ENCODE measurements at regions not wholly inside any gene's neighbourhood (a gene's known extent, or its start where the extent isn't known, plus 50 kb on each side); places are given as distances from the start of the nearest gene placed in this dataset.

DNA sequence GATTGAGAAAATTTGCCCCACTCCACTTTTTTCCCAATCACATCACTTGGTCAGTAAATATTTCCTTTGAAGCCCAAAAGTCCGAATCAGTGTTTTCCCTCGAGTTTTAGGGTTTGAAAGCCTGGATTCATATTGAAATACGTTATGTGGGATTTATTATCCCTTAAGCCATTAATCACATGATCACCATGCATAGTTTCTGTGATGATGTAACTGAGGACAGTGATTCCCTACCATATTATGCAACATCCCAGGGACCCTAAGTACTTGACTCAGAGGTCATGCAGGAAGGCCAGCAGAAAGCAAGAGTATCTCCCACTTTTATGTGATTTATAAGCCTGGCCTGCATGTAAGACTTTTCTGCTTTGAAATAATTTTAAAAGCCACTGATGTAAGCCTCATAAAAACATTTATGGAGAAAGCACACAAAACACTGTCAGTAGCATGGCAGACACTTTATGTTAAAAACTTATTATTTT is 630.6 kb upstream of the ZWINT start:
- intact Hi-C loops (cut with micrococcal nuclease; ENCODE audit: unreplicated experiment): no loop called here
- Histone ChIP-seq H3K27ac (ENCODE audit: low read depth, low read length, poor library complexity, severe bottlenecking) (no peak overlapping the region), H3K4me1 (ENCODE audit: insufficient read depth, low read length, poor library complexity, severe bottlenecking) (no peaks in the 10 kb centered on the region), H3K36me3 (ENCODE audit: insufficient read depth, low read length, poor library complexity, severe bottlenecking) (no peaks in the 10 kb centered on the region), H3K9me3 (ENCODE audit: low read depth, low read length, poor library complexity, severe bottlenecking) (peaks cover 30% of the 10 kb centered on the region), H3K4me3 (ENCODE audit: low read depth, low read length, poor library complexity, severe bottlenecking) (no peak overlapping the region), H3K27me3 (replicated peaks; ENCODE audit: insufficient read depth, low read depth, low read length, poor library complexity) (no peaks in the 10 kb centered on the region)
- ChIA-PET POLR2A (ENCODE audit: low non-redundant PET) (no interaction called here), CTCF (no interaction called here)
- no TSS peak for BruUV-seq (replicated peaks)
- no peak for DNase-seq (ENCODE audit: low spot score)
- TF ChIP-seq EZH2 (IDR thresholded peaks at IDR 0.05; ENCODE audit: borderline replicate concordance, low read depth, low read length, poor library complexity, severe bottlenecking): no peak
- TF ChIP-seq, protein P1, sequence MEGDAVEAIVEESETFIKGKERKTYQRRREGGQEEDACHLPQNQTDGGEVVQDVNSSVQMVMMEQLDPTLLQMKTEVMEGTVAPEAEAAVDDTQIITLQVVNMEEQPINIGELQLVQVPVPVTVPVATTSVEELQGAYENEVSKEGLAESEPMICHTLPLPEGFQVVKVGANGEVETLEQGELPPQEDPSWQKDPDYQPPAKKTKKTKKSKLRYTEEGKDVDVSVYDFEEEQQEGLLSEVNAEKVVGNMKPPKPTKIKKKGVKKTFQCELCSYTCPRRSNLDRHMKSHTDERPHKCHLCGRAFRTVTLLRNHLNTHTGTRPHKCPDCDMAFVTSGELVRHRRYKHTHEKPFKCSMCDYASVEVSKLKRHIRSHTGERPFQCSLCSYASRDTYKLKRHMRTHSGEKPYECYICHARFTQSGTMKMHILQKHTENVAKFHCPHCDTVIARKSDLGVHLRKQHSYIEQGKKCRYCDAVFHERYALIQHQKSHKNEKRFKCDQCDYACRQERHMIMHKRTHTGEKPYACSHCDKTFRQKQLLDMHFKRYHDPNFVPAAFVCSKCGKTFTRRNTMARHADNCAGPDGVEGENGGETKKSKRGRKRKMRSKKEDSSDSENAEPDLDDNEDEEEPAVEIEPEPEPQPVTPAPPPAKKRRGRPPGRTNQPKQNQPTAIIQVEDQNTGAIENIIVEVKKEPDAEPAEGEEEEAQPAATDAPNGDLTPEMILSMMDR (conservative IDR thresholded peaks at IDR 0.05; ENCODE audit: low read depth, low read length): no peak

DNA sequence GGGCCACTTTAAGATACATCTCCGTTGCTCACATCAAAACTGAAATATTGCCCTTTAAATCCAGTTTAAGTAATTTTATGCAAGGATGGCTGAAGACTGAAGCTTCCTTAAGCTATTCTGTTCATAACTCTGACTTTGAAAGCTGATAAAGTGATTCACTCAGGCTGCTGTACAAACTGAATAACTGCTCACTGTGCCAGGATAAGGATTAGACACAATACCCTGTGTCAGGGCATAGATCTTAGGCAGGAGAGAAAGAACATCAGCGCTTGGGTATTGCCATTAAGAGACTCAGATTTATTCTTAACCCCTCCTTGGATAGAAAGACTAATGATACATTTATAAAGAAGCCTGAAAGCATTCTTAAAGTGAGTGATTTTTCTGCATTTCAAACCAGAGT is 614.5 kb upstream of the ZWINT start:
- Histone ChIP-seq H3K4me1 (ENCODE audit: insufficient read depth, low read length, poor library complexity, severe bottlenecking) (no peaks in the 10 kb centered on the region), H3K27me3 (replicated peaks; ENCODE audit: insufficient read depth, low read depth, low read length, poor library complexity) (no peaks in the 10 kb centered on the region), H3K9me3 (ENCODE audit: low read depth, low read length, poor library complexity, severe bottlenecking) (peaks cover 33% of the 10 kb centered on the region), H3K4me3 (ENCODE audit: low read depth, low read length, poor library complexity, severe bottlenecking) (no peak overlapping the region), H3K27ac (ENCODE audit: low read depth, low read length, poor library complexity, severe bottlenecking) (no peak overlapping the region), H3K36me3 (ENCODE audit: insufficient read depth, low read length, poor library complexity, severe bottlenecking) (no peaks in the 10 kb centered on the region)
- no peak for DNase-seq (ENCODE audit: low spot score)
- ChIA-PET POLR2A (ENCODE audit: low non-redundant PET) (no interaction called here), CTCF (no interaction called here)
- BruUV-seq (replicated peaks): no TSS peak
- TF ChIP-seq, protein P1 (conservative IDR thresholded peaks at IDR 0.05; ENCODE audit: low read depth, low read length): no peak
- TF ChIP-seq EZH2 (IDR thresholded peaks at IDR 0.05; ENCODE audit: borderline replicate concordance, low read depth, low read length, poor library complexity, severe bottlenecking): no peak
- intact Hi-C loops (cut with micrococcal nuclease; ENCODE audit: unreplicated experiment): no loop called here

DNA sequence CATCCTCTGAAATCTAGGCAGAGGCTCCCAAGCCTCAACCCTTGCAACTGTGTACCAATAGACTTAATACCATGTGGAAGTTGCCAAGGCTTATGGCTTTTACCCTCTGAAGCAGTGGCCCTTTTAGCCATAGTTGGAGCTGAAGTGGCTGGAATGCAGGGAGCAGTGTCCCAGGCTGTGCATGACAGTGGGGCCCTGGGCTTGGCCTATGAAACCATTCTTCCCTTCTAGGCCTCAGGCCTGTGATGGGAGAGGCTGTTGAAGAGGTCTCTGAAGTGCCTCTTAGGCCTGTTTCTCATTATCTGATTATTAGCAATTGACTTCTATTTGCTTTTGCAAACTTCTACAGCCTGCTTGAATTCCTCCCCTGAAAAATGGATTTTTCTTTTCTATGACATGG is 612.7 kb upstream of the ZWINT start:
- POLR2A ChIA-PET (ENCODE audit: low non-redundant PET): no interaction called here
- TF ChIP-seq EZH2 (IDR thresholded peaks at IDR 0.05; ENCODE audit: borderline replicate concordance, low read depth, low read length, poor library complexity, severe bottlenecking): no peak
- TF ChIP-seq, protein P1 (conservative IDR thresholded peaks at IDR 0.05; ENCODE audit: low read depth, low read length): no peak
- BruUV-seq (replicated peaks): no TSS peak

More for the DNA sequence above, 612.7 kb upstream of the ZWINT start:
- peaks cover 41% of the 10 kb centered on the region for H3K9me3 ChIP-seq (ENCODE audit: low read depth, low read length, poor library complexity, severe bottlenecking)
- no peak for DNase-seq (ENCODE audit: low spot score)
- intact Hi-C loops (cut with micrococcal nuclease; ENCODE audit: unreplicated experiment): no loop called here
- no peak overlapping the region for H3K27ac ChIP-seq (ENCODE audit: low read depth, low read length, poor library complexity, severe bottlenecking)
- no peaks in the 10 kb centered on the region for H3K4me1 ChIP-seq (ENCODE audit: insufficient read depth, low read length, poor library complexity, severe bottlenecking)
- CTCF ChIA-PET: no interaction called here
- H3K27me3 ChIP-seq (replicated peaks; ENCODE audit: insufficient read depth, low read depth, low read length, poor library complexity): no peaks in the 10 kb centered on the region
- H3K4me3 ChIP-seq (ENCODE audit: low read depth, low read length, poor library complexity, severe bottlenecking): no peak overlapping the region
- no peaks in the 10 kb centered on the region for H3K36me3 ChIP-seq (ENCODE audit: insufficient read depth, low read length, poor library complexity, severe bottlenecking)
